Posterior vena cava (tissue), 2 donors: ENCODE measurements at regions not wholly inside any gene's neighbourhood (a gene's known extent, or its start where the extent isn't known, plus 50 kb on each side); places are given as distances from the start of the nearest gene placed in this dataset.

Source experiments
- DNase-seq: peaks from one replicate; pipeline ENCODE4 v3.0.0-alpha.2; 2020; ENCODE audit warnings: low spot score
- intact Hi-C, 2 donors: fragments of 100-400 bp; cut with DNase I; formaldehyde crosslinking; loops; one replicate each; pipeline versions ENCODE4 v1.14.1 to v1.14.2; 2022 to 2023
- donor health status: DM: yes; HTN: yes; CAD: no.
- donor health status: DM: yes; HTN: yes; CAD: no.

DNA sequence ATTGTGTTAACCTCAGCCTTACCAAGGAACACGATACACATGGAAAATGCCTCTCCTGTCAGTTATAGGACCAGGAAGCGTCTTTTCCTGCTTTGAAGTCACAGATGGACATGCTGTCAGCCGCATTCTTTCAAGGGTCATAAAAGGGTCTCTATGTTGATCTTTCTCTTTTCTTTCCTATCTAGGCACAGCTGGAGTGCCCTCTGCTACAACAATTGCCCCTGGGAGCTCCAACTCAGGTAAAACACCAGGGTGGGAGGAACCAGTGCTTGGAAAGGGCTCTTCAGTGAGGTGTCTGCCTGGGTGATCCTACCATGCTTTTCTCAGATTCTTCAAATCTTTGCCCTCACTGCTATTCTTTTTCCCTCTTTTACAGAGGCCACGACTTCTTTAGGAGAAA lies 157.4 kb upstream of the CNTN1 start:
- no peak for DNase-seq
- intact Hi-C loops, result no loop called here

- intact Hi-C loops, result loop anchor here in 1 of 2 donors (5.0 kb wide), 1 partner anchor 156 kb away; no protein-coding TSS in a partner anchor
- no peak for DNase-seq
These were observed 140.8 kb upstream of the CNTN1 start for GRCh38 chr12:40551466-40551865.

DNA sequence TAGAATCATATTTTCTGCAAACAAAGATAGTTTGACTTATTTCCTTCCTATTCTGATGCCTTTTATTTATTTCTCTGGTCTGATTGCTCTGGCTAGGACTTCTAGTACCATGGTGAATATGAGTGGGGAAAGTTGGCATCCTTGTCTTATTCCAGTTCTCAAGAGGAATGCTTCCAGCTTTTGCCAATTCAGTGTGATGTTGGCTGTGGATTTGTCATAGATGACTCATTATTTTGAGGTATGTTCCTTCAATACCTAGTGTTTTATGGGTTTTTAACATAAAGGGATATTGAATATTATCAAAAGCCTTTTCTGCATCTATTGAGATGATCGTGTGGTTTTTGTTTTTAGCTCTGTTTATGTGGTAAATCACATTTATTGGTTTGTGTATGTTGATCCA lies 139.4 kb upstream of the CNTN1 start:
- intact Hi-C loops, result loop anchor here in 1 of 2 donors (5.0 kb wide), 1 partner anchor 154 kb away; no protein-coding TSS in a partner anchor
- DNase-seq, result no peak

- no peak for DNase-seq
- intact Hi-C loops, result no loop called here
These were observed 134.3 kb upstream of the CNTN1 start for GRCh38 chr12:40557980-40558379.

- no peak for DNase-seq
- intact Hi-C loops, result no loop called here
These were observed 132.4 kb upstream of the CNTN1 start for GRCh38 chr12:40559865-40560264.

DNA sequence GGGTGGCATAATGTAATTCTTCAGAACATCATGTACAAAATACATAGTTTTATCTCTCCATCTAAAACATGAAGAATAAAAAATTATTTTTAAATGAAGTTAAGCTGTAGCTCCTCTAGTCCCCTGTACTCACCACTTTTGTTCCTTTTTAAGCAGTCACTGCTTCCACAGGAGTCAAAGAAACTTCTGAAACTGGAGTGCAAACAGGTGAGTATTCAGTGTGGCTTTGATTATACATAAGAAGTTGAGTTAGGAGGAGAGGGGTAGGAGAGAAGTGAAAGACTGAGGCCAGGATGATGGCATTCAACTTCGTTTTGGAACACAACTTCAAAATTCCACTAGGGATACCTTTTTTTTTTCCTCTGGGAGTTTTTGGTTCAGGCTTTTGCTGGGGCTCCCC lies 131.4 kb upstream of the CNTN1 start:
- intact Hi-C loops, result no loop called here

GRCh38 chr12:40561395-40561966 lies 130.8 kb upstream of the CNTN1 start:
- DNase-seq, result no peak
- intact Hi-C loops, result no loop called here

More for the DNA sequence above, 131.4 kb upstream of the CNTN1 start:
- DNase-seq, result no peak

DNA sequence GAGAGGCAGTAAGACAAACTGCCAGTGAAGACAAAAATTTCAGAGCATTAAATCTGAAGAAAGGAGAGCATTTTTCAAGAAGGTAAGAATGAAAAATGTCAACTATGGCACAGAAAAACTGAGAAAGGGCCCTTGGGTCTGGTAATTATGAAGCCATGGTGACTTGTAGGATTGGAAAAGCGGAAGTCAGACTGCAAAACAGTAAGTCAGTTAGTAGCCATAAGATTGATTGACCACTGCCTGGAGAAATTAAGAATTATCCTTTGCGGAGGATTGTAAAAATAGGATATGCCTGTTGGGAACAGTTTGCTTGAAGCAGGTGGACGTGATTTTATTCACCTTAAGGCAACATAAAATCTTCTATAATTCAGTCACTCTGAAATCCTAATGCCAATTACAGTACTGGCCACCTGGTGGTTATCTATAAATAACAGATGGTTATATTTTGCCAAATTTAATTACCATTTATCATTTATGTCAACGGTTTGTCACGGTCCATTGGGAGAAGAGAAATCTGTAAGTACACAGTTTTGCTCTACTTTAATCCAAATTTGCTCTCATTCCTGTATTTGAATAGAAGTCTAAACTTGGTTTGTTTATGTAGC lies 127.1 kb upstream of the CNTN1 start:
- intact Hi-C loops, result no loop called here
- DNase-seq, result no peak

DNA sequence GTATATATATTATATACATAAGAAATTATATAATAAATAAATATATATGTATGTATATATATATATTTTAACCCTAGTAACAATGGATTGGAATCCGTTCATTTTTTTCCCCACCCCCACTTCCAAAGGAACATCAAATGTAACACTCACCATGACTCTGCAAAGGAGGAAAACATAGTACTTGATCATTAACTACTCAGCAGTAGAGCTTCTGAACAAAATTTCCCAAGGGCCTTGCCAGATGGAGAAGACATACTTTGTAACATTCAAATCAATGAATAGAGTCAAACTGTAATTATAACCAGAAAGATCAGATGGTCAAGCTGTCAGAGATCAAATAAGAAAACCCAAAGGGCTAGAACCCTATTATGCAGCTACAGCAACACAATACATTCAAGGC lies 126.0 kb upstream of the CNTN1 start:
- intact Hi-C loops, result no loop called here
- DNase-seq, result no peak

DNA sequence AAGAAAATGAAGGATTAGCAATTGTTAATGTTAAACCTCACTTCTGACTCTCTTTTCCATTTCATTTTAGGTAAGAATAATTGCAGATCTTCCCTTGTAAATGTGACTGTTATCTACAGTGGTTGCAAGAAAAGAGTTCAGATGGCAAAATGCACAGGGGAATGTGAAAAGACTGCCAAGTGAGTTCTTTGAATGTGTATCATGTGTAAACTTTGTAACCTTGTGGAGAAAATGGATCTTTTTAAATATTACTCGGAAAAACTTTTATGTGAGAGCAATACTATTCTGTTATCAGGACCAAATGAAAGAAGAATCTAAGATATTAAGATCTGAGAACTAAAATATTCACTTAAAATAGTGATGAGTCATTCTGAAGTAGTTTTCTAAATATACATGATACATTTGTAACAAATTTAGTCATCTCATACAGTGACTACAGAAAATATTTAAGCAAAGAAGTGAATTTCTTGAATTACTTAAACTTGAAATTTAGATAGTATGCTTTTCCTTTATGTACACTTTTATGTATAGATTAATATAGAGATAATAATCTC lies 122.5 kb upstream of the CNTN1 start:
- no peak for DNase-seq
- intact Hi-C loops, result no loop called here

- DNase-seq, result no peak
- intact Hi-C loops, result no loop called here
These were observed 119.2 kb upstream of the CNTN1 start for GRCh38 chr12:40573024-40573423.

DNA sequence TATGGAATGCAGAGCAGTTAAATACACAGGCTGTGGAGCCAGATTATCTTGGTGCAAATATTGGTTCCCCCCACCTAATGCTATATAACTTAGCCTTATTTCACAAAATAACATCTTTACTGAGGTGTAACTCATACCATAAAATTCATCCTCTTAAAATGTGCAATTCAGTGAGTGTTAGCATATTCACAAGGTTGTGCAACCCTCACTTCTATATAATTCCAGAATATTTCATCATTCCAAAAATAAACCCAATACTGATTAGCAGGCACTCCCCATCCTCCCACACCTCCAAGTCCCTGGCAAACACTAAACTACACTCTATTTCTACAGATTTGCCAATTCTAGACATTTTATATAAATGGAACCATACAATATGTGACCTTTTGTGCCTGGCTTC lies 116.3 kb upstream of the CNTN1 start:
- intact Hi-C loops, result no loop called here
- no peak for DNase-seq

GRCh38 chr12:40577834-40578233 lies 114.4 kb upstream of the CNTN1 start:
- no peak for DNase-seq
- intact Hi-C loops, result no loop called here

DNA sequence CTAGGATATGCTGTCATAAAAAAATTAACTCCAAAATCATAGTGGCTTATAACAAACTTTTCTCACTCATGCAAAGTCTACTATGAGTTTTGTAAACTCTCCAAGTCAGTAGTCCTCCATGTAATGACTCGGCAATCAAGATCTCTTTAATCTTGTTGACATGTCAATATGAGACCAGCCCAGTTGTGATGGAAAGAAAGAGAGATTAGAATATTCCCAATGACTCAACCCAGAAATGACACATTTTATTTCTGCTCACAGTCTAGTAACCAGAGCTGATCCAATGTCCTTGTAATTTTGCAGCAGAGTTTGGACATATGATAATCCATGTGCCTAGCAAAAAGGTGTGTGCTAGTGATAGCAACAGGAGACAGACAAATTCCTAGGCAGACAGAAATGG lies 112.6 kb upstream of the CNTN1 start:
- DNase-seq, result no peak
- intact Hi-C loops, result no loop called here

DNA sequence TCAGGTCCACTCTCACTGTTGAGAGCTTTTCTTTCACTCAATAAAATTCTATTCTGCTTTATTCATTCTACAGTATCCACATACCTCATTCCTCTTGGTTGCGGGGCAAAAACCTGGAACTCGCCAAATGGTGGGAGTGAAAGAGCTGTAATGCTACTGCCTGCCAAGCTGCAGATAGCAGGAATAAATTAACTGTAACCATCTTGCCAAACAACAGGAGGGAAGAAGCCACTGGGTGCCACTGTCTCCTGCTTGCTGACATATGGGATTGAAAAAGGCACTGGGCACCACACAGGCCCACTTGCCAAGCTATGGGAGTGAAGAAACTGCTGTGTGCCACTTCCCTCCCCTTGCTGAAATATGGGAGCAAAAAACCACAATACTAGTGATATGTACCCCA lies 111.9 kb upstream of the CNTN1 start:
- intact Hi-C loops, result no loop called here
- DNase-seq, result no peak

DNA sequence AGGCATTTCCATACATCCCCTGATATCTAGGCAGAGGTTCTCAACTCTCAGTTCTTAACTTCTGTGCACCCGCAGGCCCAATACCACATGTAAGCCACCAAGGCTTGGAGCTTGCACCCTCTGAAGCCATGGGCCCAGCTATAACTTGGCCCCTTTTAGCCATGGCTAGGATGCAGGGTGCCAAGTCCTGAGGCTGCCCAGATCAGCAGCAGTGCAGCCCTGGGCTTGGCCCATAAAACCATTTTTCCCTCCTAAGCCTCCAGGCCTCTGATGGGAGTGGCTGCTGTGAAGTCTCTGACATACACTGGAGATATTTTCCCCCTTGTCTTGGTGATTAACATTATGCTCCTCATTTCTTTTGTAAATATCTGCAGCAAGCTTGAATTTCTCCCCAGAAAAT lies 110.3 kb upstream of the CNTN1 start:
- no peak for DNase-seq
- intact Hi-C loops, result no loop called here

GRCh38 chr12:40583743-40584142 lies 108.5 kb upstream of the CNTN1 start:
- intact Hi-C loops, result no loop called here
- no peak for DNase-seq

DNA sequence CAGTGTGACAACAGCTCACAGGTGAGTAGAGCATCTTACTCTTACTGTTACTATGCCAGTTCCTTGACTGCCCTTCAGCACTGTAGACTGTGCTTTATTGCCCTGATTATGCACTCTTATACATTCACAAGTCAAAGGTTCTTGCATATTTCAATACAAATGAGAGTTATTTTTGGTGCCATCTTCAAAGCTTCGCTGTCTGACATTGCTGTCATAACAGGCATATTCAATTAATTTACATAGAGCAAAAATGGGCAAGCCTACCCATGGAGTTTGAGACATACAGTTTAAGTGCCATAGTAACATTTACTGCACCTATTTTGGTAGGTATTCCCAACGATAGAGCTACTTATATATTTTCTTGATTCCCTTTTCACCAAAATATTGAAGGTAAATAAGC lies 107.5 kb upstream of the CNTN1 start:
- no peak for DNase-seq
- intact Hi-C loops, result no loop called here

GRCh38 chr12:40586823-40587222 lies 105.4 kb upstream of the CNTN1 start:
- intact Hi-C loops, result no loop called here
- no peak for DNase-seq

DNA sequence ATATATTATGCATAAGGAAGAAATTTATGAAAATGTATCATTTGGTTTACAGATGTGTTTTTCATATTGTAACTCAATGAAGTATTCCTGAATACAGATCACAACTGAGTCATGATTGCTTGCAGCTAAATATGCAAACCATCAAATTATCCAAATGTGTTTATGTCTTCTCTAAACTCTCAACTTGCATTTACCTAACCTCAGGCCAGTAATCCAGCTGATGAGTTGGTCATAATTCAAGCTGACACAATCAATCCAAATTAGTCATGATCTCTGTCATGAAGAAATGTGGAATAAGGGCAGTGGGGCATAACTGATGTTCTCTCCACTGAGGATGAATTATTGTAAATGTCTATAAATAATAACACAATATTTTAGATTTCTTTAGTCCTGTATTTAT lies 104.8 kb upstream of the CNTN1 start:
- DNase-seq, result no peak
- intact Hi-C loops, result no loop called here

- no peak for DNase-seq
- intact Hi-C loops, result no loop called here
These were observed 104.3 kb upstream of the CNTN1 start for GRCh38 chr12:40587970-40588369.
